ENCODE measurements at regions not wholly inside any gene's neighbourhood (a gene's known extent, or its start where the extent isn't known, plus 50 kb on each side); places are given as distances from the start of the nearest gene placed in this dataset.

DNA sequence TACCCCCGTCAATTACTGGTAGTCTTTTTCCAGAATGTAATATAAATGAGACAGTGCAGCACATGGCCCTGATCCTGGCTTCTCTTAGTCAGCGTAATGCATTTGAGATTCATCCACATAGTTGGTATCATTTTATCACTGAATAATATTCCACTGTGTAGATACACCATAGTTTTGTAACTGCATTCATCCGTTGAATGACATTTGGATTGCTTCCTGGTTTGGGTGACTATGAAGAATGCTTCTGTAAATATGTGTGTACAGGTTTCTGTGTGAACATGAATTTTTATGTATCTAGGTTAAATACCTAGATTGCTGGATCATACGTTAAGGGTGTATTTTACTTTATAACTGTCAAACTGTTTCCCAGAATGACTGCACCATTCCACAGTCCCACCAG is 62.6 kb upstream of the STMND1 start:
- Histone ChIP-seq H3K36me3 (ENCODE audit: insufficient read depth, low read length) (no peaks in the 10 kb centered on the region), H3K4me3 (ENCODE audit: low read length) (no peak overlapping the region), H4K20me1 (ENCODE audit: insufficient read depth) (no peaks in the 10 kb centered on the region), H3K27ac (ENCODE audit: low read length) (no peak overlapping the region), H3K27me3 (ENCODE audit: insufficient read depth, low read depth, low read length) (no peaks in the 10 kb centered on the region), H3K9ac (ENCODE audit: low read length) (no peak overlapping the region), H3K4me2 (ENCODE audit: low read length) (no peak overlapping the region), H3F3A (ENCODE audit: insufficient read depth, low read length, poor library complexity, severe bottlenecking) (no peaks in the 10 kb centered on the region), H3K79me2 (replicated peaks; ENCODE audit: insufficient read depth, low read length) (no peaks in the 10 kb centered on the region), H2AFZ (ENCODE audit: low read depth, low read length) (no peak overlapping the region), H3K9me3 (ENCODE audit: low read length) (no peaks in the 10 kb centered on the region), H3K9me2 (ENCODE audit: insufficient read depth, low read length) (no peaks in the 10 kb centered on the region)
- no peak for TF ChIP-seq SMC3 (conservative IDR thresholded peaks at IDR 0.05; ENCODE audit: poor library complexity)
- no peak for TF ChIP-seq TAF1 (IDR thresholded peaks at IDR 0.05; ENCODE audit: low read depth)
- TF ChIP-seq EZH2 (IDR thresholded peaks at IDR 0.05; ENCODE audit: borderline replicate concordance, insufficient read depth, low read length, poor library complexity, severe bottlenecking): no peak
- no peak for TF ChIP-seq REST (IDR thresholded peaks at IDR 0.05; ENCODE audit: borderline replicate concordance)
- no peak for TF ChIP-seq RAD21 (conservative IDR thresholded peaks at IDR 0.05)
- TF ChIP-seq MXI1 (conservative IDR thresholded peaks at IDR 0.05; ENCODE audit: poor library complexity, severe bottlenecking): no peak
- TF ChIP-seq POLR2AphosphoS5 (IDR thresholded peaks at IDR 0.05): no peak
- TF ChIP-seq, protein P1, sequence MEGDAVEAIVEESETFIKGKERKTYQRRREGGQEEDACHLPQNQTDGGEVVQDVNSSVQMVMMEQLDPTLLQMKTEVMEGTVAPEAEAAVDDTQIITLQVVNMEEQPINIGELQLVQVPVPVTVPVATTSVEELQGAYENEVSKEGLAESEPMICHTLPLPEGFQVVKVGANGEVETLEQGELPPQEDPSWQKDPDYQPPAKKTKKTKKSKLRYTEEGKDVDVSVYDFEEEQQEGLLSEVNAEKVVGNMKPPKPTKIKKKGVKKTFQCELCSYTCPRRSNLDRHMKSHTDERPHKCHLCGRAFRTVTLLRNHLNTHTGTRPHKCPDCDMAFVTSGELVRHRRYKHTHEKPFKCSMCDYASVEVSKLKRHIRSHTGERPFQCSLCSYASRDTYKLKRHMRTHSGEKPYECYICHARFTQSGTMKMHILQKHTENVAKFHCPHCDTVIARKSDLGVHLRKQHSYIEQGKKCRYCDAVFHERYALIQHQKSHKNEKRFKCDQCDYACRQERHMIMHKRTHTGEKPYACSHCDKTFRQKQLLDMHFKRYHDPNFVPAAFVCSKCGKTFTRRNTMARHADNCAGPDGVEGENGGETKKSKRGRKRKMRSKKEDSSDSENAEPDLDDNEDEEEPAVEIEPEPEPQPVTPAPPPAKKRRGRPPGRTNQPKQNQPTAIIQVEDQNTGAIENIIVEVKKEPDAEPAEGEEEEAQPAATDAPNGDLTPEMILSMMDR (IDR thresholded peaks at IDR 0.05; ENCODE audit: poor library complexity, severe bottlenecking): no peak
- no peak for TF ChIP-seq EP300 (conservative IDR thresholded peaks at IDR 0.05; ENCODE audit: poor library complexity, severe bottlenecking)

- H3K9me3 ChIP-seq (ENCODE audit: low read length): no peaks in the 10 kb centered on the region
- H3K9me2 ChIP-seq (ENCODE audit: insufficient read depth, low read length): no peaks in the 10 kb centered on the region
- no peak overlapping the region for H3K4me3 ChIP-seq (ENCODE audit: low read length)
- no peak overlapping the region for H3K27ac ChIP-seq (ENCODE audit: low read length)
- no peaks in the 10 kb centered on the region for H3F3A ChIP-seq (ENCODE audit: insufficient read depth, low read length, poor library complexity, severe bottlenecking)
- no peaks in the 10 kb centered on the region for H4K20me1 ChIP-seq (ENCODE audit: insufficient read depth)
- no peak for TF ChIP-seq POLR2AphosphoS5 (IDR thresholded peaks at IDR 0.05)
- no peak for TF ChIP-seq SMC3 (conservative IDR thresholded peaks at IDR 0.05; ENCODE audit: poor library complexity)
- no peak for TF ChIP-seq MXI1 (conservative IDR thresholded peaks at IDR 0.05; ENCODE audit: poor library complexity, severe bottlenecking)
- no peak for TF ChIP-seq EZH2 (IDR thresholded peaks at IDR 0.05; ENCODE audit: borderline replicate concordance, insufficient read depth, low read length, poor library complexity, severe bottlenecking)
- no peak for TF ChIP-seq EP300 (conservative IDR thresholded peaks at IDR 0.05; ENCODE audit: poor library complexity, severe bottlenecking)
- no peaks in the 10 kb centered on the region for H3K36me3 ChIP-seq (ENCODE audit: insufficient read depth, low read length)
- no peak overlapping the region for H3K9ac ChIP-seq (ENCODE audit: low read length)
- H3K27me3 ChIP-seq (ENCODE audit: insufficient read depth, low read depth, low read length): no peaks in the 10 kb centered on the region
- no peaks in the 10 kb centered on the region for H3K79me2 ChIP-seq (replicated peaks; ENCODE audit: insufficient read depth, low read length)
- no peak overlapping the region for H3K4me2 ChIP-seq (ENCODE audit: low read length)
- no peak overlapping the region for H2AFZ ChIP-seq (ENCODE audit: low read depth, low read length)
Observed at GRCh38 chr6:17038316-17038715, 63.5 kb upstream of the STMND1 start.
